PC-9 (cell line): ENCODE measurements at regions not wholly inside any gene's neighbourhood (a gene's known extent, or its start where the extent isn't known, plus 50 kb on each side); places are given as distances from the start of the nearest gene placed in this dataset.

Experiments used
- EZH2 ChIP-seq: fragments of 200-600 bp; sonication (generic); IDR thresholded peaks from 2 replicates; pipeline ENCODE4 v1.8.0; 2017; ENCODE audit warnings: antibody characterized with exemption, low read depth
- TF ChIP-seq, protein P1 (sequence below): fragments of 200-600 bp; sonication (generic); conservative IDR thresholded peaks from 2 replicates; pipeline ENCODE4 v1.6.1; 2017; ENCODE audit warnings: mixed run types, antibody characterized with exemption, mild to moderate bottlenecking, moderate library complexity

DNA sequence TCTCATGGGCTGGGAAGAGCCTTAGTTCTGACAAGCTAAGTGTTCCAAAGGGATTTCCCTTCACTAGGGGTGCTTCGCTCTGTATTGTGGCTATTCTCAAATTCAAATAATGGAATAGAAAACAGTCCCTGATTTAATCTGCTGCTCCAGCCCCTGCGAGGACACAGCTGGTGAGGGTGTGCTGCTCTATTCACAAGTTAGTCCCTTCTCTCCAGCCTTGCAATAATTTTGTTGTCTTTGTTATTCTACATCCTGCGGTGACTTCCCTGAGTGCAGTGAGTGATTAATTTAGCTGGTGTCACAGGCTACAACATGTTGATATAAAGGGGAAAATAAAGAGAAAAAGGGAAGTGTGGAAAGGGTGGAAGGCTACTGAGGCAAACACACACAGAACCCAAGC, 180.5 kb upstream of the VEPH1 start:
- TF ChIP-seq EZH2: no peak
- TF ChIP-seq, protein P1, sequence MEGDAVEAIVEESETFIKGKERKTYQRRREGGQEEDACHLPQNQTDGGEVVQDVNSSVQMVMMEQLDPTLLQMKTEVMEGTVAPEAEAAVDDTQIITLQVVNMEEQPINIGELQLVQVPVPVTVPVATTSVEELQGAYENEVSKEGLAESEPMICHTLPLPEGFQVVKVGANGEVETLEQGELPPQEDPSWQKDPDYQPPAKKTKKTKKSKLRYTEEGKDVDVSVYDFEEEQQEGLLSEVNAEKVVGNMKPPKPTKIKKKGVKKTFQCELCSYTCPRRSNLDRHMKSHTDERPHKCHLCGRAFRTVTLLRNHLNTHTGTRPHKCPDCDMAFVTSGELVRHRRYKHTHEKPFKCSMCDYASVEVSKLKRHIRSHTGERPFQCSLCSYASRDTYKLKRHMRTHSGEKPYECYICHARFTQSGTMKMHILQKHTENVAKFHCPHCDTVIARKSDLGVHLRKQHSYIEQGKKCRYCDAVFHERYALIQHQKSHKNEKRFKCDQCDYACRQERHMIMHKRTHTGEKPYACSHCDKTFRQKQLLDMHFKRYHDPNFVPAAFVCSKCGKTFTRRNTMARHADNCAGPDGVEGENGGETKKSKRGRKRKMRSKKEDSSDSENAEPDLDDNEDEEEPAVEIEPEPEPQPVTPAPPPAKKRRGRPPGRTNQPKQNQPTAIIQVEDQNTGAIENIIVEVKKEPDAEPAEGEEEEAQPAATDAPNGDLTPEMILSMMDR: no peak
